ENCODE measurements at regions not wholly inside any gene's neighbourhood (a gene's known extent, or its start where the extent isn't known, plus 50 kb on each side); places are given as distances from the start of the nearest gene placed in this dataset.
"Not testable (repeated sequence)": the region's sequence is repeated elsewhere in the genome, so short reads cannot be mapped to it uniquely, and the experiment has no call there.

DNA sequence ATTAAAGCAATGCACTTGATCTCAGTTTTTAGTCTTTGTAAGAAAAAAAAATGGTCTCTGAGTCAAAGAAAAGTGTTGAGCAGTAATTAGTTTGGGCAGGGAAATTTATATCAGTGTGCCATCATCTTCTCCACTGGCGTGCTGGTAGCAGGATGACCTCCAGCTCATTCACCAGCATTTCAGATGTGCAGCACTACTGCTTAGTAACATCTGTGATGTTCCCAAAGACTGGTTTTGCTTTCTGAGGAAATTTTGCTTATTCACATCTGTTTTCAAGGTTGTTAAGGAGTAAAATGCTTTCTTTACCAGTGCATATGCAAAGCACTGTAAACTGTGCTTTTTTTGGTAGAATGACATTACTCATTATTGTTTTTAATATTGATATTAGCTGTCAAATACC, 540.4 kb downstream of the TRAM1L1 start:
- H3K27ac ChIP-seq: no peak overlapping the region
- no peak for TF ChIP-seq ZFX (IDR thresholded peaks at IDR 0.05)
- TF ChIP-seq, protein P1, sequence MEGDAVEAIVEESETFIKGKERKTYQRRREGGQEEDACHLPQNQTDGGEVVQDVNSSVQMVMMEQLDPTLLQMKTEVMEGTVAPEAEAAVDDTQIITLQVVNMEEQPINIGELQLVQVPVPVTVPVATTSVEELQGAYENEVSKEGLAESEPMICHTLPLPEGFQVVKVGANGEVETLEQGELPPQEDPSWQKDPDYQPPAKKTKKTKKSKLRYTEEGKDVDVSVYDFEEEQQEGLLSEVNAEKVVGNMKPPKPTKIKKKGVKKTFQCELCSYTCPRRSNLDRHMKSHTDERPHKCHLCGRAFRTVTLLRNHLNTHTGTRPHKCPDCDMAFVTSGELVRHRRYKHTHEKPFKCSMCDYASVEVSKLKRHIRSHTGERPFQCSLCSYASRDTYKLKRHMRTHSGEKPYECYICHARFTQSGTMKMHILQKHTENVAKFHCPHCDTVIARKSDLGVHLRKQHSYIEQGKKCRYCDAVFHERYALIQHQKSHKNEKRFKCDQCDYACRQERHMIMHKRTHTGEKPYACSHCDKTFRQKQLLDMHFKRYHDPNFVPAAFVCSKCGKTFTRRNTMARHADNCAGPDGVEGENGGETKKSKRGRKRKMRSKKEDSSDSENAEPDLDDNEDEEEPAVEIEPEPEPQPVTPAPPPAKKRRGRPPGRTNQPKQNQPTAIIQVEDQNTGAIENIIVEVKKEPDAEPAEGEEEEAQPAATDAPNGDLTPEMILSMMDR (conservative IDR thresholded peaks at IDR 0.05): no peak

DNA sequence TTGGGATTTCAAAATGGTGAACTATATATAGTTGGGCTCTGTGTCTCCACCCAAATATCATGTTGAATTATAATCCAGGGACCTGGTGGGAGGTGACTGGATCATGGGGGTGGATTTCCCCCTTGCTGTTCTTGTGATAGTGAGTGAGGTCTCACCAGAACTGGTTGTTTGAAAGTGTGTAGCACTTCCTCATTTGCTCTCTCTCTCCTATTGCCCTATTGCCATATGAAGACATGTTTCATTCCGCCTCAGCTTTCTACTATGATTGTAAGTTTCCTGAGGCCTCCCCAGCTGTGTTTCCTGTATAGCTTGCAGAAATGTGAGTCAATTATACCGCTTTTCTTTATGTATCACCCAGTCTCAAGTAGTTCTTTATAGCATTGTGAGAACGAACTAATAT, 545.6 kb downstream of the TRAM1L1 start:
- H3K27ac ChIP-seq: no peak overlapping the region
- TF ChIP-seq, protein P1 (conservative IDR thresholded peaks at IDR 0.05): no peak
- TF ChIP-seq ZFX (IDR thresholded peaks at IDR 0.05): no peak

DNA sequence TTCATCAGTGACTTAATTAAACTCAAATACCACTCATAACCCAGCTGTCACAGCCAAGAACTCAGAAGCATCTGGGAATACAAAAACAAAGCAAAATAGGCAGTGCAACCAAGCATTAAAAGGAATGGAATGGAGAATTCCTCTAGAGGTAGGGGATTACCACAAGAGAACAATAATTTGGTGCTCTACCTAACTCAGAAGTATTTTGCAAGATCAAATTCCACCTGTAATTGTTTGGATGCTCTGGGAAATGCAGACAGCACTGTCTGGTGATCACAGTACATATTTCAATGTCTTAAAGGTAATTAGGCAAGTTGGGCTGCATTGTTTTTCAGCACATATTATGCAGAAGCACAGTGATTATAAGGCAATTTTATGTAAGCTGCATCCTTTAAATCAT, 547.5 kb downstream of the TRAM1L1 start:
- no peak overlapping the region for H3K27ac ChIP-seq
- TF ChIP-seq, protein P1 (conservative IDR thresholded peaks at IDR 0.05): no peak
- no peak for TF ChIP-seq ZFX (IDR thresholded peaks at IDR 0.05)

DNA sequence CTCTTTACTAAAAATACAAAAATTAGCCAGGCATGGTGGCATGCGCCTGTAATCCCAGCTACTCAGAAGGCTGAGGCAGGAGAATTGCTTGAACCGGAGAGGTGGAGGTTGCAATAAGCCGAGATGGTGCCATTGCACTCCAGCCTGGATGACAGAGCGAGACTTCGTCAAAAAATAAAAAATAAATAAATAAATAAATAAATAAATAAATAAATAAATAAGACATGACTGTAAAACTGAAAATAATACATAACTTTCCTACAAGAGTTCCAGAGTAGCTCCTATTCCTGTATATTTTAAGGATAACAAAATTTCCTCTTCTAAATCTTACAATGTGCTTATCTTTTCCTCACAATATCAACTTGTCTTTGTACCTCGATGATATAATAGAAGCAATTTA, 549.4 kb downstream of the TRAM1L1 start:
- H3K27ac ChIP-seq: not testable (repeated sequence)

- no peak for TF ChIP-seq ZFX (IDR thresholded peaks at IDR 0.05)
- TF ChIP-seq, protein P1 (conservative IDR thresholded peaks at IDR 0.05): no peak
- H3K27ac ChIP-seq: no peak overlapping the region
These were observed 553.5 kb downstream of the TRAM1L1 start for GRCh38 chr4:116531870-116532269.

- TF ChIP-seq, protein P1 (conservative IDR thresholded peaks at IDR 0.05): no peak
- TF ChIP-seq ZFX (IDR thresholded peaks at IDR 0.05): no peak
- no peak overlapping the region for H3K27ac ChIP-seq
These were observed 554.4 kb downstream of the TRAM1L1 start for GRCh38 chr4:116531026-116531425.

GRCh38 chr4:116530048-116530447, 555.3 kb downstream of the TRAM1L1 start:
- no peak overlapping the region for H3K27ac ChIP-seq
- TF ChIP-seq ZFX (IDR thresholded peaks at IDR 0.05): no peak
- TF ChIP-seq, protein P1 (conservative IDR thresholded peaks at IDR 0.05): no peak

- TF ChIP-seq ZFX (IDR thresholded peaks at IDR 0.05): no peak
- TF ChIP-seq, protein P1 (conservative IDR thresholded peaks at IDR 0.05): no peak
- no peak overlapping the region for H3K27ac ChIP-seq
These were observed 556.2 kb downstream of the TRAM1L1 start for GRCh38 chr4:116529129-116529528.

Data from C4-2B (cell line).